ENCODE measurements at regions not wholly inside any gene's neighbourhood (a gene's known extent, or its start where the extent isn't known, plus 50 kb on each side); places are given as distances from the start of the nearest gene placed in this dataset.

GRCh38 chr9:119810645-119811429 lies 441.6 kb upstream of the BRINP1 start:
- DNase-seq, result no peak

GRCh38 chr9:119803679-119804078 lies 434.4 kb upstream of the BRINP1 start:
- DNase-seq, result no peak

GRCh38 chr9:119802621-119803020 lies 433.4 kb upstream of the BRINP1 start:
- DNase-seq, result no peak

GRCh38 chr9:119802133-119802532 lies 432.9 kb upstream of the BRINP1 start:
- no peak for DNase-seq

GRCh38 chr9:119801311-119801710 lies 432.1 kb upstream of the BRINP1 start:
- DNase-seq, result no peak

- DNase-seq, result no peak
These were observed 426.2 kb upstream of the BRINP1 start for GRCh38 chr9:119795395-119795794.

GRCh38 chr9:119794836-119795235 lies 425.6 kb upstream of the BRINP1 start:
- DNase-seq, result no peak

GRCh38 chr9:119793218-119793617 lies 424.0 kb upstream of the BRINP1 start:
- no peak for DNase-seq

GRCh38 chr9:119792242-119792641 lies 423.0 kb upstream of the BRINP1 start:
- no peak for DNase-seq

- no peak for DNase-seq
These were observed 420.8 kb upstream of the BRINP1 start for GRCh38 chr9:119789987-119790386.

GRCh38 chr9:119788921-119789320 lies 419.7 kb upstream of the BRINP1 start:
- no peak for DNase-seq

- DNase-seq, result no peak
These were observed 412.7 kb upstream of the BRINP1 start for GRCh38 chr9:119781886-119782285.

- DNase-seq, result no peak
These were observed 406.2 kb upstream of the BRINP1 start for GRCh38 chr9:119775410-119775809.

GRCh38 chr9:119773823-119774222 lies 404.6 kb upstream of the BRINP1 start:
- no peak for DNase-seq

- no peak for DNase-seq
These were observed 402.1 kb upstream of the BRINP1 start for GRCh38 chr9:119771341-119771740.

GRCh38 chr9:119768266-119768665 lies 399.0 kb upstream of the BRINP1 start:
- no peak for DNase-seq

GRCh38 chr9:119765632-119766175 lies 396.5 kb upstream of the BRINP1 start:
- no peak for DNase-seq

- DNase-seq, result no peak
These were observed 394.0 kb upstream of the BRINP1 start for GRCh38 chr9:119763260-119763659.

- DNase-seq, result no peak
These were observed 392.6 kb upstream of the BRINP1 start for GRCh38 chr9:119761812-119762211.

GRCh38 chr9:119758990-119759389 lies 389.8 kb upstream of the BRINP1 start:
- DNase-seq, result no peak

- no peak for DNase-seq
These were observed 389.0 kb upstream of the BRINP1 start for GRCh38 chr9:119758241-119758640.

- no peak for DNase-seq
These were observed 370.2 kb upstream of the BRINP1 start for GRCh38 chr9:119739476-119739875.

GRCh38 chr9:119736491-119737454 lies 367.5 kb upstream of the BRINP1 start:
- DNase-seq, result no peak

GRCh38 chr9:119727988-119728387 lies 358.8 kb upstream of the BRINP1 start:
- DNase-seq, result no peak

Data from activated naive CD4-positive, alpha-beta T cell (primary cell).